ENCODE measurements at regions not wholly inside any gene's neighbourhood (a gene's known extent, or its start where the extent isn't known, plus 50 kb on each side); places are given as distances from the start of the nearest gene placed in this dataset.
A peak's percentile ranks its signal among the peaks of the same experiment; 100 is the strongest.

DNA sequence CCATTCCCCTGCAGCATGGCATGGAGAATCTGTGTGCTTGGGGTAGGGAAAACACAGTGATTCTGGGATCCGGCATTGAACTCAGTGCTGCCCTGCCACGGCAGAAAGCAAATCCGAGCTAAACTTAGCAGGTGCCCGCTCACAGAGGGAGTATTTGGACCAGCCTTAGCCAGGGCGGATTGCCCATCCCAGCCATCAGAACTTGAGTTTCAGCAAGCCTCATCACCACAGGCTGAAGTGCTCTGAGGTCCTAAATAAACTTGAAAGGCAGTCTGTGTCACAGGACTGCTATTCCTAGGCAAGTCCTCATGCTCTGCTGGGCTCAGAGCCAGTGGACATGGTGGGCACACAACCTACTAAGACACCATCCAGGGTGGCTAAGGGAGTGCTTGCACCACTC is 86.2 kb upstream of the YPEL5 start:
- no peaks in the 10 kb centered on the region for H4K20me1 ChIP-seq (ENCODE audit: insufficient read depth)
- H3K9ac ChIP-seq = no peak overlapping the region
- H3K36me3 ChIP-seq (ENCODE audit: insufficient read depth) = no peaks in the 10 kb centered on the region
- no peak overlapping the region for H2AFZ ChIP-seq (ENCODE audit: low read depth)
- no peak overlapping the region for H3K4me2 ChIP-seq
- no peak overlapping the region for H3K27ac ChIP-seq
- no peak overlapping the region for H3K4me3 ChIP-seq (IDR thresholded peaks at IDR 0.05; ENCODE audit: insufficient read depth, low read depth, low read length)
- no peaks in the 10 kb centered on the region for H3K27me3 ChIP-seq (ENCODE audit: insufficient read depth, low read depth)
- H3K4me1 ChIP-seq (ENCODE audit: low read depth, poor library complexity, severe bottlenecking) = no peaks in the 10 kb centered on the region
- TF ChIP-seq, protein P1, sequence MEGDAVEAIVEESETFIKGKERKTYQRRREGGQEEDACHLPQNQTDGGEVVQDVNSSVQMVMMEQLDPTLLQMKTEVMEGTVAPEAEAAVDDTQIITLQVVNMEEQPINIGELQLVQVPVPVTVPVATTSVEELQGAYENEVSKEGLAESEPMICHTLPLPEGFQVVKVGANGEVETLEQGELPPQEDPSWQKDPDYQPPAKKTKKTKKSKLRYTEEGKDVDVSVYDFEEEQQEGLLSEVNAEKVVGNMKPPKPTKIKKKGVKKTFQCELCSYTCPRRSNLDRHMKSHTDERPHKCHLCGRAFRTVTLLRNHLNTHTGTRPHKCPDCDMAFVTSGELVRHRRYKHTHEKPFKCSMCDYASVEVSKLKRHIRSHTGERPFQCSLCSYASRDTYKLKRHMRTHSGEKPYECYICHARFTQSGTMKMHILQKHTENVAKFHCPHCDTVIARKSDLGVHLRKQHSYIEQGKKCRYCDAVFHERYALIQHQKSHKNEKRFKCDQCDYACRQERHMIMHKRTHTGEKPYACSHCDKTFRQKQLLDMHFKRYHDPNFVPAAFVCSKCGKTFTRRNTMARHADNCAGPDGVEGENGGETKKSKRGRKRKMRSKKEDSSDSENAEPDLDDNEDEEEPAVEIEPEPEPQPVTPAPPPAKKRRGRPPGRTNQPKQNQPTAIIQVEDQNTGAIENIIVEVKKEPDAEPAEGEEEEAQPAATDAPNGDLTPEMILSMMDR (conservative IDR thresholded peaks at IDR 0.05; ENCODE audit: low read depth, low read length) = no peak
- no peaks in the 10 kb centered on the region for H3K79me2 ChIP-seq (ENCODE audit: insufficient read depth, low read depth)

DNA sequence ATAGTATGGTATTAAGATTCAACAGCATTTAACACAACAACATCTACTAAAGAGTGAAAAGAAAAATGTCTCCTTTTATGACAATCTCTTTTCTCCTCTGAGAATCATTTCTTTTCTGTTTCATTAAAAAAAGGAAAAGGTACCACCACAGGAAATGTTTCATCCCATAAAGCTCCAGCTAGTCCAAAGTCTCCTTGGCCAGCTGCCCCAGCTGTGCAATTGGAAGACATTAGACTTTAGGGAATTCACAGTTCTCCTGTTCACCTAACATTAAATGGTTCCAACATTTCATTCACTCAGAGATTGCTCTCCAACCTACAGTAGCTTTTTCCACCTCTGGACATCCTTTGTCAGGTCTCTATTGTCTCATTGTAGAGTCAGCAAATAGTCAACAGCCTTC is 78.7 kb upstream of the YPEL5 start:
- Histone ChIP-seq H3K4me3 (IDR thresholded peaks at IDR 0.05; ENCODE audit: insufficient read depth, low read depth, low read length) (no peak overlapping the region), H3K4me1 (ENCODE audit: low read depth, poor library complexity, severe bottlenecking) (no peaks in the 10 kb centered on the region), H3K36me3 (ENCODE audit: insufficient read depth) (no peaks in the 10 kb centered on the region), H3K79me2 (ENCODE audit: insufficient read depth, low read depth) (no peaks in the 10 kb centered on the region), H4K20me1 (ENCODE audit: insufficient read depth) (no peaks in the 10 kb centered on the region), H3K27ac (no peak overlapping the region), H3K9ac (no peak overlapping the region), H2AFZ (ENCODE audit: low read depth) (no peak overlapping the region), H3K27me3 (ENCODE audit: insufficient read depth, low read depth) (no peaks in the 10 kb centered on the region), H3K4me2 (no peak overlapping the region)
- TF ChIP-seq, protein P1 (conservative IDR thresholded peaks at IDR 0.05; ENCODE audit: low read depth, low read length) = no peak

- no peak overlapping the region for H3K4me3 ChIP-seq (IDR thresholded peaks at IDR 0.05; ENCODE audit: insufficient read depth, low read depth, low read length)
- H3K4me2 ChIP-seq = no peak overlapping the region
- no peaks in the 10 kb centered on the region for H3K27me3 ChIP-seq (ENCODE audit: insufficient read depth, low read depth)
- no peak overlapping the region for H3K27ac ChIP-seq
- H3K79me2 ChIP-seq (ENCODE audit: insufficient read depth, low read depth) = no peaks in the 10 kb centered on the region
- TF ChIP-seq, protein P1 (conservative IDR thresholded peaks at IDR 0.05; ENCODE audit: low read depth, low read length) = peak; percentile 85
- H3K9ac ChIP-seq = no peak overlapping the region
- no peaks in the 10 kb centered on the region for H3K4me1 ChIP-seq (ENCODE audit: low read depth, poor library complexity, severe bottlenecking)
- H4K20me1 ChIP-seq (ENCODE audit: insufficient read depth) = no peaks in the 10 kb centered on the region
- H3K36me3 ChIP-seq (ENCODE audit: insufficient read depth) = no peaks in the 10 kb centered on the region
- H2AFZ ChIP-seq (ENCODE audit: low read depth) = no peak overlapping the region
Observed at GRCh38 chr2:30072250-30072842, 74.5 kb upstream of the YPEL5 start.

DNA sequence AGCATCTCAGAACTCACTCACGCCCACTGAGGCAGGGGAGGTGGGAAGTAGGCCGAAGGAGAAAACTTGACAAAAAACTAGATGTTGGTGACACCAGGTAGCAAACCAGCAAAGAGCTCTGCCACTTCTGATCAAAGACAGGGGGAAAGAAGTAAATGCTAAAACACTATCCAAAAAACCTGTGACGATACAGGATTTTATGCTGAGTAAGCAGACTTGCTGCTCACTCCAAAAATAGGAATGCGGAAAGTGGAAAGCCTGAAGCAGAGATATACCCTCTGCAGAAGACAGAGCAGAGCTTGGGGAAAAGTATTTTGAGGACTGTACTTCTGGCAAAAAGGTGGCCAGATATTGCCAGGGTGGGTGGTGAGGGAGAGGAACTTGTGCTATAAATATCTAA is 73.3 kb upstream of the YPEL5 start:
- Histone ChIP-seq H3K4me2 (no peak overlapping the region), H3K36me3 (ENCODE audit: insufficient read depth) (no peaks in the 10 kb centered on the region), H3K27me3 (ENCODE audit: insufficient read depth, low read depth) (no peaks in the 10 kb centered on the region), H3K79me2 (ENCODE audit: insufficient read depth, low read depth) (no peaks in the 10 kb centered on the region), H3K4me3 (IDR thresholded peaks at IDR 0.05; ENCODE audit: insufficient read depth, low read depth, low read length) (no peak overlapping the region), H4K20me1 (ENCODE audit: insufficient read depth) (no peaks in the 10 kb centered on the region), H2AFZ (ENCODE audit: low read depth) (no peak overlapping the region), H3K9ac (no peak overlapping the region), H3K27ac (no peak overlapping the region), H3K4me1 (ENCODE audit: low read depth, poor library complexity, severe bottlenecking) (no peaks in the 10 kb centered on the region)
- TF ChIP-seq, protein P1 (conservative IDR thresholded peaks at IDR 0.05; ENCODE audit: low read depth, low read length) = no peak

Measured in KMS-11 (cell line).